Stimulated activated CD8-positive, alpha-beta memory T cell treated with anti-CD3 and anti-CD28 coated beads, Interleukin-2, amount 100 ng/mL, for 48 hours (primary cell): ENCODE measurements at regions not wholly inside any gene's neighbourhood (a gene's known extent, or its start where the extent isn't known, plus 50 kb on each side); places are given as distances from the start of the nearest gene placed in this dataset.
A peak's percentile ranks its signal among the peaks of the same experiment; 100 is the strongest.

Experiments used
- DNase-seq, 2 donors: peaks; one replicate each; pipeline ENCODE4 v3.0.0-alpha.2; 2020; ENCODE audit warnings: low read depth in 2 of 2

GRCh38 chr7:111676167-111676566, 113.9 kb upstream of the IMMP2L start:
- DNase-seq, result no peak

DNA sequence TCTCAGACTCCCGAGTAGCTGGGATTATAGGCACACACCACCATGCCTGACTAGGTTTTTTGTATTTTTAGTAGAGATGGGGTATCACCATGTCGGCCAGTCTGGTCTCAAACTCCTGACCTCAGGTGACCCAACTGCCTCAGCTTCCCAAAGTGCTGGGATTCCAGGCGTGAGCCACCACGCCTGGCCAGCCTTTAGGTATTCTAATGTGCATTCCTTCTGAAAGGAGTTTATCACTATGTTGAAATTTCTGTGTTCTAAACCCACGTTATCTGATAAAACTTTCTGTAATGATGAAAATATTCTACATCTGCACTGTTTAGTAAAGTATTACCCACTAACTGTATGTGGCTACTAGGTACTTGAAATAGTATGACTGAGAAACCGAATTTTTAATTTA, 110.6 kb upstream of the IMMP2L start:
- no peak for DNase-seq

- no peak for DNase-seq
Measured at GRCh38 chr7:111671927-111672326, 109.6 kb upstream of the IMMP2L start.

- DNase-seq, result no peak
Measured at GRCh38 chr7:111668711-111669110, 106.4 kb upstream of the IMMP2L start.

GRCh38 chr7:111667488-111667887, 105.2 kb upstream of the IMMP2L start:
- DNase-seq, result no peak

DNA sequence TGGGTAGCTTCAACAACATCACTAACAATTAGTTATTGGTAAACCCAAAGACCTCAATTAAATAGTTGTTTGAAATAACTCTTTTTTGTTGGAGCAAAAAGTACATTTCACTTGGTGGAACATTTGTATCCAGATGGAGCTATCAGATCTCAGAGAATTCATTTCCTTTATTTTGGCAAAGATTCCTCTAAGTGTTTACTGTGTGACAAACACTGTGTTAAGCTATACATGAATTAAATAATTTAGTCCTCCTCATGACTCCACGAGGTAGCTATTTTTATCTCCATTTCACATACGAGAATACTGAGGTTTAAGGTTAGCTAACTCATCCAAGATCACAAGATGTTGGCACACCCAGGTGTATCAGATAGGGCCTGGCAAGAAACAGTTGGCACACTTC, 104.0 kb upstream of the IMMP2L start:
- no peak for DNase-seq

DNA sequence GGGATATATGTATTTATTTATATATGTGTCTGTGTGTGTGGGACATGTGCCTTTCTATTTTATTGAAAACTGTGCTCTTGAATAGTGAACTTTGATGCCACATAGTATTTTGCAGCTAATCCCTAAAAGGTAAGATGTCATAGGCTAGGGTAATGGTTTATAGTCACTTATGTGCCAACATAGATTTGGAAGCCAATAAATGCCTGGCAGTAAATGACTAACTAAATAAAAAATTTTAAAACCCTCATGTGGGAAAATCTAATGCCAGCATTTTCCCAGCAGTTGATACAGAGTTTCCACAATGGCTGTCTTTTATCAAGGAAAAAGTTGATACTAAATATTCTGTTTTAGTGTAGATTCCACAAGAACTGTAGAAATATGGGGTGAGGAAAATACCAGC, 101.5 kb upstream of the IMMP2L start:
- no peak for DNase-seq

DNA sequence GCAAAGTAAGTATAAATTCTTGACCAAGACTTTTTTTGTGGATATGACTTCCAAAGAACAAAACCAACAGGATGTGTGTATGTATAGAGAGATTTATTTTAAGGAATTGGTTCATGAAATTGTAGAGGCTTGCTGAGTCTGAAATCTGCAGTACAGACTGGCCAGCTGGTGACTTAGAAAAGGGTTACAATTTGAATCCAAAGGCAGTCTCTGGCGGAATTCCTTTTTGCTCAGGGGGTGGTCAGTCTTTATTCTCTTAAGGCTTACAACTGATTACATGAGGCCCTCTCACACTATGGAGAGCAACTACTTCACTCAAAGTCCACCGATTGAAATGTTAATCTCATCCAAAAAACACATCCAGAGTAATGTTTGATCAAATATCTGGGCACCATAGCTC, 100.1 kb upstream of the IMMP2L start:
- no peak for DNase-seq

GRCh38 chr7:111660478-111660877, 98.2 kb upstream of the IMMP2L start:
- DNase-seq, result no peak

GRCh38 chr7:111658546-111658945, 96.3 kb upstream of the IMMP2L start:
- DNase-seq, result no peak

GRCh38 chr7:111657018-111657417, 94.7 kb upstream of the IMMP2L start:
- DNase-seq, result no peak

- DNase-seq, result no peak
Measured at GRCh38 chr7:111654343-111654742, 92.1 kb upstream of the IMMP2L start.

GRCh38 chr7:111653846-111654245, 91.6 kb upstream of the IMMP2L start:
- DNase-seq, result no peak

DNA sequence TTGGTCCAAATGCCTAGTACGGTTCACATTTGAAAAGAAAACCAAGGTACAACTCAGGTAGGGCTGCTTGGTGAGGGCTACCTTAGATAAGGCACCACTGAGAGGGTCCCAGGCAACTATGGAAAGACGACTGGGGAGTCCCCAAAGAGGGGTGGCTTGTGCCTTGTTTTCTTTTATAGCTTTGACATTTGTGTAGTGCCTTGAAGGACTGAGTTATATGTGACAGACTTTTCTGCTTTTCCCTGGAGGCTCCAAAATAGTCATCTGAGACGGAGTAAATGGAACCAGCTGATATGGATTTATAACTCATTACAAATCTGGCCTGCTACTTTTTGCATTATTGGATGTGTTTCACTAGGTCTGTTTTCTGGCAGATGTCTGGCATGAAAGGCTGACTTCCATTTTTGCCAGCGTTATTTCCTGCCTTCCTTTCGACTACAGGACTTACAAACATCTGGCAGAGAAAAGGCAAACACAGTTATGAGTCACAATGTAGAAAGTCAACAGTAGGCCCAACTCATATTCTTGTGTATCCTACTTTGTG, 88.2 kb upstream of the IMMP2L start:
- DNase-seq, result no peak

- no peak for DNase-seq
Measured at GRCh38 chr7:111647881-111648280, 85.6 kb upstream of the IMMP2L start.

GRCh38 chr7:111644595-111644994, 82.3 kb upstream of the IMMP2L start:
- DNase-seq, result peak in 1 of 2 donors; percentile 1

- no peak for DNase-seq
Measured at GRCh38 chr7:111642373-111642772, 80.1 kb upstream of the IMMP2L start.

DNA sequence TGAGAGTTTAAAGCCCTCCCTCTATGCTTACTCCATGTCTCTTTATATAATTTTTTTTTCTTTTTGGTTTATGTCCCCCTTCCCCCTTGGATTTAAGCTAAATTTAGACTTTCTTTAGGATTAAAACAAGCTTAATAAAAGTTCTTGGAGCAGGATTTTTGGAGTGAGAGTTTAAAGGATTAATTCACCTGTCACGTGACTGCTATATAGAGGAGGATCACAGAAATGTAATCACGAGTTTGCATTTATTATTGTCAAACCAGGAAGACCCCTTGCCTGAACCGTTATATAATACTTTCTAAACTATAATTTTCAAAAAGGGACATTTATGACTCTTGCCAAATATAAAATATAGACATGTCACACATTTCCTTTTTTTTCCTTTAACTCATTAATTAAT, 78.1 kb upstream of the IMMP2L start:
- DNase-seq, result no peak

- no peak for DNase-seq
Measured at GRCh38 chr7:111639934-111640333, 77.6 kb upstream of the IMMP2L start.

DNA sequence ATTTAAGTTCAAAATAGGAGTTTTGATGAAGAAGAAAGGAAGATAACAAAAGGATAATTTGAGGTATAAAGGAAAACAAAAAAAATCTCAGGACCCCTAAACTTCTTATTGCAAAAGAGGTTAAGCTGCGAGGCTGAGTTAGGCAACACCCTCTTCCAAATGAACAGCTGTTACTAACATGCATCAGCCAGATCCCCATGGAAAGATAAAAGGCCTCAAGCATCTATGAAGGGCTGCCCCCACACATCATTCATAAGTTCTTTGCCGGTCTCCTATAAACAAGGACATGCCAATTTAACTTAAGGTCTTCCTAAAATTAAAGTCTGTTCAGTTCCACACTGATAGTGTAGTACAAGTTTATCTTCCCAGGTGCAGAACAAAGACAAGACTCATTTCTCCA, 75.8 kb upstream of the IMMP2L start:
- DNase-seq, result no peak

- DNase-seq, result no peak
Measured at GRCh38 chr7:111633878-111634277, 71.6 kb upstream of the IMMP2L start.

GRCh38 chr7:111630862-111631261, 68.6 kb upstream of the IMMP2L start:
- DNase-seq, result no peak

DNA sequence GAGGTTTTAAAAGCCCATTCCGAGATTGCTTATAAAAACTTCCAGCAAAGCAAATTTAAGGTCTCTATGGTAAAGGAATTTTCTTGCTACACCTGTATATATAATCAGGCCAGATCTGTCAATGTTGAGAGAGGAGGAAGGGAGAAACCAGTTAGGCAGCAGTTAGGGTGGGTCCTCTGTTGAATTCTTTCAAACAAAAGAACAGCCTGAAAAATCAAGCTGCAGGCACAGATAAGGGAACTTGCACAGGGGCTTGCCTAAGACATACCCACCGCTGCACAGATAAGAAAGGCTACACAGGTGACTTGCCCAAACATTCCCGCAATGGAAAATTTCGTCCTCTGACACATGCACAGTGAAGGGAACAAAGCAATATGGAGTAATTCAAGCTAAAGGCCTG, 59.8 kb upstream of the IMMP2L start:
- DNase-seq, result no peak
